ENCODE measurements at regions not wholly inside any gene's neighbourhood (a gene's known extent, or its start where the extent isn't known, plus 50 kb on each side); places are given as distances from the start of the nearest gene placed in this dataset.

GRCh38 chr12:124674937-124675336 is 107.5 kb upstream of the NCOR2 start:
- TF ChIP-seq ZFP3 (CRISPR knock-in tag; IDR thresholded peaks at IDR 0.05), result no peak
- TF ChIP-seq ZNF565 (CRISPR knock-in tag; conservative IDR thresholded peaks at IDR 0.05; ENCODE audit: low read depth), result no peak
- TF ChIP-seq PATZ1 (CRISPR knock-in tag; IDR thresholded peaks at IDR 0.05; ENCODE audit: borderline replicate concordance), result no peak
- no peak for TF ChIP-seq ZC3H10 (CRISPR knock-in tag; IDR thresholded peaks at IDR 0.05)
- TF ChIP-seq ARNTL (CRISPR knock-in tag; IDR thresholded peaks at IDR 0.05; ENCODE audit: borderline replicate concordance, low read depth), result no peak
- no peak for TF ChIP-seq CSDC2 (CRISPR knock-in tag; IDR thresholded peaks at IDR 0.05)
- no peak for TF ChIP-seq PPARA (CRISPR knock-in tag; IDR thresholded peaks at IDR 0.05; ENCODE audit: borderline replicate concordance)
- TF ChIP-seq TCF4 (CRISPR knock-in tag; IDR thresholded peaks at IDR 0.05; ENCODE audit: borderline replicate concordance), result no peak
- TF ChIP-seq RARB (CRISPR knock-in tag; IDR thresholded peaks at IDR 0.05), result no peak
- TF ChIP-seq SNAI2 (CRISPR knock-in tag; IDR thresholded peaks at IDR 0.05), result no peak
- no peak for TF ChIP-seq POU6F1 (CRISPR knock-in tag; IDR thresholded peaks at IDR 0.05; ENCODE audit: borderline replicate concordance, low read depth)
- TF ChIP-seq ZFP30 (CRISPR knock-in tag; IDR thresholded peaks at IDR 0.05), result no peak
- TF ChIP-seq CSRNP3 (CRISPR knock-in tag; IDR thresholded peaks at IDR 0.05), result no peak
- TF ChIP-seq OSR1 (CRISPR knock-in tag; IDR thresholded peaks at IDR 0.05), result no peak

All from SK-N-SH treated with all-trans-retinoic acid at 6 μM for 48 hours (cell line).